NCI-H1694 treated with DMSO at 0.1 percent for 48 hours (cell line): ENCODE measurements at regions not wholly inside any gene's neighbourhood (a gene's known extent, or its start where the extent isn't known, plus 50 kb on each side); places are given as distances from the start of the nearest gene placed in this dataset.

Source experiments
- DNase-seq: peaks from one replicate; lab custom pipeline; 2025; lab: John Stamatoyannopoulos, UW

DNA sequence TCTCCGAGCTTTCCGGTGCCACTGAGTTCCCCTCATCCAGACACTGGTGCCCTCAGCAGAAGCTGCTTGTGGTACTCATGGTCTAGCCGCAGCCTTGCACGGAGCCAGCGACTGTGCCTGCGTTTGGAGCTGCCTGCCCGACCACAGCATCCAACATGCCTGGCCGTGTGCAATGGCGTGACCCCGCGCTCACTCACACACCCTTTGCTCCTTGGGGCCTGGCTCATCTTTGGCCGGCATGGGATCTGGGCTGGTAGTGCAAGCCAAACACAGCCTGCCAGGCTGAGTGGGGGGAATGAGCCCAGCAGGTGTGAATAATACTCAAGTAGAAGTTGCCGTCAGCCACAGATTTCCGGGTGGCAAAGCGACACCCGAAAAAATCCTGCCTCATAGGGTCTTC lies 1178.7 kb upstream of the GBE1 start:
- no peak for DNase-seq

DNA sequence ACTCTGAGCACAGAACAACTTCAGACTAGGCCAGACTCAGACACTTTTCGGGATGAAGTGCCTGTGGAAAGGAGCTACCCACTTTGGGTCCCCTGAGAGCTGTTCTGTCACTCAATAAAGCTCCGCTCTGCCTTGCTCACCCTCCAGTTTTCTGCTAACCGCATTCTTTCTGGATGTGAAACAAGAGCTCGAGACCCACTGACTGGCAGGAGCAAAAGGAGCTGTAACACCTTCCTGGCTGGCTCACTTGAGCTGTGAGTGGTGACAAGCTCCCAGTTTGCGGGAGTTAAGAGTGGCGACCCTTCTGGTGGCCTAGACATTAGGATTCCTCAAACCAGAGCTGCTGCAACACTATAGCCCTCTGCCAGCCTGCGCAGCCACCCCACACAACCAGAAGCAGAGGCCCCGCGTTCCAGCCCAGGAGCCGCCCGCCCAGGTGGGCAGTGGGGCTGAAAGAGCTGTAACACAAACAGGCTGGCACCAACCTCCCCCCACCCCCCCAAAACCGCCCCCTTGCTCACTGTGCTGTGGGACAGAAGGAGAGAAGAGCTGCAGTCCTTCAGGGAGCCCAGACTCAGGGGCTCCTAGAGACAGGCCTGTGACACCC lies 1178.1 kb upstream of the GBE1 start:
- no peak for DNase-seq

DNA sequence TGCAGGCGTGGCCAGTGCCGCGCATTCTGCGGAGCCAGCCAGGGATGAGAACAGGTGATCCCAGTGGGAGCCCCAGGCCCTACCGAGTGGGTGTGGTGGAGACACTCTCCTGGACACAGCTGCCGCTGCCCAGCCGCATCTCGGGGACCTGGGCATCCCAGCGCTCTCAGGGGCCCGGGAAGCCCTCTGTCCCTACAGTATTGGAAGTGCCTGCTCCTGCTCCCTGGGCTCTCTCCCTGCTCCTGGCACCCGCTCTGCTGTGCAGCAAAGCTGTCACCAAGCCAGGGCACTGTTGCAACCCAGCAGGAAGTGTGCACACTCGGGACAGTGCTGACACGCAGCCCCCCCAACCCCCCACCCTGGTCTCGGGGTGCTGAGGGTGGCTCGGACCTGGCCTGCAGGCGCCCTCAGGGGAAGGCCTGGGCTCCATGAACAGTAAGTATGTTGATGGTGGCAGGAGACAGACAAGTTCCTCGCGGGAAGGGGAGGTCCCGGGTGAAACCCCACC lies 1177.4 kb upstream of the GBE1 start:
- no peak for DNase-seq

DNA sequence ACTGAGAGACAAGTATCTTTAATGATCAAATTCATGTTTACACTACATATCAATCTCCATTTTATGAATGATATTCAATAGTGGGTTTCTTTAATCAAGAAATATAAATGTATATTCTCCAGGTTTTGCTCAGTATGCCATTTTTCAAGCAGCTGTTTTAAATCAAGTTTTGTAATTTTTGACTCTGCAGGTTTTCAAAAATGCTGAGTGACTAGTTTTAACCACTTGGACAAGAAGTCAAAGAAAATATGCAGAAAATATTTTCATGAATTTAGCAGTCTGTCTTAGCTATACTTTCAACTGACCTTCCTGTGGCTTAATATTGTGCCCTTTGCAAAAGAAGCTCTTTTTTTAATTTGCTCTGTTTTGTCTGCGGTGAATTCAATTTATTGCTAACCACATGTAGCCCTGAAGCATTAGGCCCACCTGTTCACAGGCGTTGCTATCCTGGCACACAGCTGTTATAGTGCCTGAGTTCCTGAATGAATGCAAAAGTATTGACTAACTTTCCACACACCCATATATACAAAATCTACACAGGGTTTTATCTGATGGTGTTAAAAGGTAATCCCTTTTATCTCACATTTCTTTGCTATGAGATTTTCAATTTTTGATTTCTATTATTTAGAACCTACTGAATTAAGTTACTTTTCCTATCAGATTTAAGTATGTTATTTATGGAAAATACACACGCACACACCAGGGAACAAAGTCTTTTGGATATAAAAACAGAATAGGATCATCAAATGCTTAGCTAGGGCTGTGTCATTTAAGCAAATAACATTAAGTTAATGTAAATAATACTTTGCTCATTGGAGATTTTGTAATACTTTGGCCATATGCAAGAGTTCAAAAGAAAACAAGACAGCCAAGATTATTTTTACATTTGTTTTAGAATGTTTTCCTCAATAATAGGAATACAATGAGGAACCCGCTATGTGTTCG lies 1166.1 kb upstream of the GBE1 start:
- DNase-seq, result no peak

DNA sequence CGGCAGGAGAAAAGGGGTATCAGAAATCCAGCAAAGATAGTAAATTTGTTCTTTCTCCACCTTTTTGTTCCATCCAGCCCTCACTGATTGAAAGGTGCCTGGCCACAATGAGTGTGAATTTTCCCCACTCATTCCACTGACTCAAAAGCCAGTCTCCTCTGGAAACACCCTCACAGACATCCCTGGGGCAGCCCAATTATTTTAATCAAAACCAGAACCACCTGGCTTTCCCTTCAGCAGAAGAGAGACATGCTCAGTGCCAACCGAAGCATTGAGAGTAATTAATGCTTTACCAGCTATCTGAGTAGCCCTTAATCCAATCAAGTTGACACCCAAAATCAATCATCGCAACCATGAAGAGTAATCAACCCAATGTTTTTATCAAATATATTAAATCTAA lies 1129.6 kb upstream of the GBE1 start:
- DNase-seq, result no peak

DNA sequence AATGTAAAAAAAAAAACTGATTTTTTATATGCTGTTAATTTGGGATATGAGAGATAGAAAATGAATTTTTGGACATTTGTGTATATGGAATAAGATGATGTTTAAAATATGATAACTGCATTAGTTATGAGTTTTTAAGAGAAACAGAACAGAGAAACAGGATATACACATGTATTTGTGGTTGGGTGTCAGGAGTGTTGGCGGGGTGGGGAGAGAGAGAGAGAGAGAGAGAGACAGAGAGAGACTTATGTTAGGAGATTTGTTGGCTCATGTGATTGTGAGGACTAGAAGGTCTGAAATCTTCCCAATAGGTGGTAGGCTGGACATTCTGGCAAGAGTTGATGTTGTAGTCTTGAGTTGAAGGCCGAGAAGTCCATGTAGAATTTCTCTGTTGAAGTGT lies 1121.6 kb upstream of the GBE1 start:
- DNase-seq, result no peak

DNA sequence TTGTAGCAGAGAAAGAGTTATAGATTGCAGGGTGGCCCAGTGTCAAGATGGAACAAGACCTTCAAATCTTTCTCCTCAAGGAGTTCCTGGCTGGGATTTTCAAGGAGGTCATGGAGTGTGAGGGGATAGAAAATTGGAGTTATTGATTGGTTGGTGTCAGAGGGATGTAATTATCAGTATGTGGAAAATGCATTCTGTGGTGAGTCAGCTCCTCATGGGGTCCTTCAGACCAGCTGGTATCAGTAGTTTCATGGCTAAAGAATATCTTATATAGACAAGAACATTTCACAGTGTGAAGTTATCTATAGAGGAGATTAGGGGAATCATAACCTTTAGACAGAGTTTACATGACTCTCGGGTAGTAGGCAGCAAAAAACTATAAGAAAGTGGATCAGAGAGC lies 1114.0 kb upstream of the GBE1 start:
- DNase-seq, result no peak

DNA sequence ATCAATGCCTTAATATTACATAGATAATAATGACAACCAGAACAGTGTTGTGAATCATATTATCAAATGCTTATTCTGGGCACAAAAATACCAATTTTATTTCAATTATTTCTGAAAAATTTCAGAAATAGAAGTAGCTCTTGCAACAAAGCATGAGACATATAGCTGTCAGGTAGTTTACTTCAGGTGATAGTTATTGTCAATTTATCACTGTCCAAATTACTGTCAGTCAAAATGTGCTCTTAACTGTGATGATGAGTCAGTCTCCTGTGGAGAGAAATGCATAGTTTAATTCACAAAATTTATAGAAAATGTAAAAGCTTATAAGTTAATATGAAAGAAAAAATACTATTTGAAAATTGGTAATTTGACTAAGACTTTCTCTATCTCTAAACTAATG lies 1078.4 kb upstream of the GBE1 start:
- no peak for DNase-seq

DNA sequence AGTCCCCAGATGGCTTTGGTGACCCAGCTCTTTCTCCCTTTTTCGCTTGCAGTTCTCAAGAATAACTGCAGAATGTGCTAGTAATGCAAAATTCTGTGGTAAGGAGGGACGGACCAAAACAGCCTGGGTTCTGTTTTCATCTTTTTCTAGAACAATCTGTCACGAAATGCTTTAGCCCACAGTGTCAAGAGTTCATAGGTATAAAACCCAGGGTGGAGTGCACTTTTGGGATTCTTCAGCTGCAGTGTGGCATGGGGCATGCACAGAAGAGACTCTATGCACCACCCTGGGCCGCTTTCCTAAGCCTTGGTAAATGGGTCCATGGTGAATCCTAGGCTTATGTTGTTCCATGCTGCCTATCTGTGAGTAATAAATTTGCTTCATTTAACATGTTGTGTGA lies 1072.7 kb upstream of the GBE1 start:
- no peak for DNase-seq

DNA sequence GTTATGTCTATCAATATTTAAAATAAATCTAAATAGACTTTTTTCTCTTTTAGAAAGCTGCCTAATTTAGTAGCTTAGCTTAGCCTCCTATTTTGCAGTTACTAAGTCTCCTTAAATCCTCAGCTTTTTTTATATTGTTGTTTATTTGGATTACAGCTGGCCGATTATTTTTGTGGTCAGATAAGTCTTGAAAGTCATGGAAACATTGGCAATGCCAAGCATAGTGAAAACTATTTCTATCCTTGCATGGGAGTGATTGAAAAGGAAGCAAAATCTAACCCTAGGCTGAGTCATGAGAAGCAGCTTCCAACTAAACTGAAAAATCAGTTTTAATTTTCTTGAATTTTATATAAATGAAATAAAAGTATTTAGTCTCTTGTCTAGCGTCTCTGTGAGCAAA lies 1063.0 kb upstream of the GBE1 start:
- DNase-seq, result no peak

DNA sequence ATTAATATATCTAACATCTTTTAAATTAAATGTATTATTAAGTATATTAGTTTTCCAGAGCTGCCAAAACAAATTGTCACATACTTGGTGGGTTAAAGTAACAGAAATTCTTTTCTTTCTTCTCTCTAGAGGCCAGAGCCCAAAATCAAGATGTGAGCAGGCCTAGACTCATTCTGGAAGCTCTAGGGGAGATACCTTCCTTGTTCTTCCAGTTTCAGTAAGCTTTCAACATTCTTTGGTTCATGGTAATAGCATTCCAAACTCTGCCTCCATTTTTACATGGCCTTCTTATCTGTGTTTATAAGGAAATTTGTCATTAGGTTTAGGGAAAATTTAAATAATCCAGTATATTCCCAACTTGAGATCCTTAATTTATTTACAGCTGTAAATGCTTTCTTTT lies 1054.6 kb upstream of the GBE1 start:
- DNase-seq, result no peak

DNA sequence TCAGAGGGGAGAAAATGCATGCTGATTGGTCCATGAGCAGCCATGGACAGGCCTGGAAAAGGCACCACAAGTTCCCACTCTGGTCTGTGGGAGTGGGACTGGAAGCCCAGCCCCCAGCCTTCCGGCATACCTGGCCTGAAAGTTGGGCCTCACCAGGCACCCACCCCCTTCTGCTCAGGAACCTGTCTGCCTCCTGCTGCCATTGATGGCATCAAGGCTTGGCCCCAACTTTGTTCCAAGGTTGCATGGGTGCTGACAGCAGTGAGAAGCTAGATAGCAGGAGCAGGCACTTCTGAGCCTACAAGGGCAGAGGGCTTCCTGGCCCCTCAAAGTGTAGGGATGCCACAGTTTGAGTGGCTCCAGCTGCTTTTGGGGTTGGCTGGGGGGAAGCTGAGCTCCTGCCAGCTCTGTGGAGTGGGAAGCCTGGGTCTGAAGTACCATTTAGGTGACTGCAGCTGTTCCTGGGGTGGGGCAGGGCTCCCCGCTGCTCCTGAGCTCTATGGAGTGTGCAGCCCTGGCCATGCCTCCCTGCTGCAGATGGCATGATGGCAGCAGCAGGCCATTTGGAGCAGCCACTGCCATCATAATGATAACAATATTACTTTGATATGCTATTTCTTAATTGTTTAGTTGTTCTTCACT lies 1054.1 kb upstream of the GBE1 start:
- DNase-seq, result no peak

DNA sequence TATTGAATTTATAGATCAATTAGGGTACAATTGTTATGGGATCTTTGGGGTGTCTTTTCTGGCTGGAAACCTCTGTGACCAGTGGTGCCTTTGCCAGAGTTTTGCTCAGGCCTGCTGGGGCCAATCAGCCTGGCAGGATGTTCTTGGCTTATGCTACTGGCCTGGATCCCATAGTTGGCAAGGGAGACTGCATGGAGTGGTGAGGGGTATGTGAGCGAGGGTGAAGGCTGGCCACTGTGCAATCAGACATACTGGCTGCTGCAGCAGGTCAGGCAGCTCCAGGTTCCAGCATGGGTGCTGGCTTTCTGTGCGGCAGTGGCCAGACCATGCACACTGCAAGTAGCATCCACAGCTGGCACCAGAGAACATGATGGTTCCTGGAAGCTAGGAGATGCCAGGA lies 1053.2 kb upstream of the GBE1 start:
- DNase-seq, result no peak

DNA sequence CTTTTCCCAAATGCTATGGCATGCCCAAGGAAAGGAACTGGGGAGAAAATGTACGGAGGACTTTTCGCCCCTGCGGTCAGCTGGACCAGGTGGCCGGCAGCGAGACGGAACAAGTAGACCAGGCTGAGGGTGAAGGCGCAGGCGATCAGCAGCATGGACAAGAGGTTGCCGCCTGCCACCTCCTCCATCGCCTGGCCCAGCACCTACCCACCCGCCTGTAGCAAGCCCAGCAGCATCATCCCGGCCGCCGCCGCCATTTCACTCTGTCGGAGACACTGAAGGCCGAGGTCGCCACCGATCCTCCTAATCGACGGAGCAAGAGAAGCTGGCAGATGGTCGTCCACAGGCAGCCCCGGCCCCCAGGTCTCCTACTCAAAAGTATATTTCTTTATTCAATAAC lies 1046.3 kb upstream of the GBE1 start:
- no peak for DNase-seq

DNA sequence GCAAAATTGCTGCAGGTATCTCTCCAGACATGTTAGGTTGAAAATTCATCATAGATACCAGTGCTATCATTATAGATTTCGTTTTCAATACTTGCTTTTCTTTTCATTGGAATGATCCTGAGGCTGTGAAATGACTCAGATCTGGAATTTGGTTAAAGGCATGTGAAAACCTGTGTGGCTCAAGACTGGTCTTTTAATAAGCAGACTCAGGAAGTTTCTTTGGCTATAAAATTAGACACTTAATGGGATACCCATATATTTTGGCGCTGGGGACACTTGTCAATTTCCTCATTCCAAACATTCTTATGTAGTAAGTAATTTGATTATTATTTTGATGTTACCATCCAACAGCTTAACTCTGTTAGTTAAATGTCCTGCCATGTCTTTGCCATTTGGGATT lies 1041.1 kb upstream of the GBE1 start:
- no peak for DNase-seq

DNA sequence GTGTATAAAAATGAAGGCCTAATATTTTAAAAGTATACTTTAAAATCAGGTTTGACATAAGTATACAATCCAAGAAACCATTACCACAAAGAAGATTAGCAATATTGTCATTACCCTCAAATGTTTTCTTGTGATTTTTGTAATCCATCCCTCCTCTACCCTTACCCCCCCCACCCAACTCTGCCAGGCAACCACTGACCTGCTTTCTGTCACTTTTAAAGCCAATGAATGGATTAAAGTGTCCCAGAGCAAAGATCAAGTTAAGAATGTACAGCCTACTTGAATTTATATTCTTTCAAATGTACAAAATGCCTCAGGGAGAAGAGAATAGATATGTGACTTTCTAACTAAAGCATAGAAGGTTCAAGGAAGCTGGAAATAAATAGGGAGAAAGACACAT lies 1038.8 kb upstream of the GBE1 start:
- DNase-seq, result no peak

DNA sequence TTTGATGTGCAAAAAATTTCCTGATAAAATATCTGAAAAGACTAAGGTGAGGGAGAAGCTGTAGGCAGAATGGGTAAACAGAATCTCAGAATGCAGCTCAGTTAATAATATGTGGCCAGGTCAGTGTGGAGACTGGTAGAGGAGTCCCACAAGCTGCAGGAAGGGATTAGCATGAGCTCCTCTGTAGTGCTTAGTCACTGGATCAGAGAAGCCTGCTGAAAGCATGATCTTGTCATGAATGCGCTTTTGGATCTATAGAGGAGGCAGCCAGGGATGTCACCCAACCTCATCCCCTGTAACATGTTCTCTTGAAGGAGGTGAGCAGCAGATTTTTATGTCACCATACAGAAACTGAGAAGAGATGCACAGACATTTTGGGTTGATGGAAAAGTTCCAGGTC lies 1035.3 kb upstream of the GBE1 start:
- no peak for DNase-seq

DNA sequence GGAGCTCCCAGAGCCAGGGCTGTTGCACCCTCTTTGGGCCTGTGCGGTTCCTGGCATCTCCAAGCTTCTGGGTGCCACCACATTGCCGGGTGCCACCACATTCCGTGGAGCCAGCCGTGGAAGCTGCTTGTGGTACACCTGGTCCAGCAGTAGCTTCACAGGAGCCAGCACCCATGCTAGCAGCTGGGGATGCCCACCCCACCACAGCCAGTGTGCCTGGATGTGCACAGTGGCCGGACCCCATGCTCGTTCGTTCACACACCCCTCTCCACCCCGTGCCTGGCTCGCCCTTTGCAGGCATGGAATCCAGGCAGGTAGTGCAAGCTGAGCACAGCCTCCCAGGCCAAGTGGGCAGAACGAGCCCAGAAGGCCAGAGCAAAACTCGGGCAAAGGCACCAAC lies 1029.8 kb upstream of the GBE1 start:
- no peak for DNase-seq

DNA sequence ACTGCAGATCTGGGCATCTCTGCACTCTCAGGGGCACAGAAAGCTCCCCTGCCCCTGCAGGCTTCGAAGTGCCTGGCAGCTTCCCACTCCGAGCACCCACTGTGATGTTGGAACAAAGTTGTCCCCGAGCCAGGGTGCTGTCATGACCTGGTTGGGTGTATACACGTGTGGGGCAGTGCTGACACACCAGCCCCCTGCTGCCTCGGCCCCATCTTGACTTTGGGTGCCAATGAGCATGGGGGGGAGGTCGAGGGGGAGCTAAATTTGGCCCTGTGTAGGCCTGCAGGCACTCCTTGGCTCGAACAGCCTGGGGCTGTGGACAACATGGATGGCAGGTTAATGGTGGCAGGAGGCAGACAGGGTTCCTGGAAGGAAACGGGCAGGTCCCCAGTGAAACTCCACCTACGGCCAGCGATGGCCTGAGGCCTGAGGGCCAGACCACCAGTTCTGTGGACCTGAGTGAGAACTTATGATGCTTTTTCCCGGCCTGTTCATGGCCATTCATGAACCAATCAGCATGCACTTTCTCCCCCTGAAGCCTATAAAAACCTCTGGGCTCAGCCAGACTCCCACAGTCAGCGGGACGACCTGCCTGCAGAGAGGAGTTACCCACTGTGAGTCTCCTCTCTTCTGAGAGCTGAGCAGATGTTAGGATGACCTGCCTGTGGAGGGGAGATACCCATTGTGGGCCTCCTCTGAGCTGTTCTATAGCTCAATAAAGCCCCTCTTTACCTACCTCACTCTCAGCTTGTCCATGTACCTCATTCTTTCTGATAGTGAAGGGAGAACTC lies 1029.1 kb upstream of the GBE1 start:
- DNase-seq, result no peak

DNA sequence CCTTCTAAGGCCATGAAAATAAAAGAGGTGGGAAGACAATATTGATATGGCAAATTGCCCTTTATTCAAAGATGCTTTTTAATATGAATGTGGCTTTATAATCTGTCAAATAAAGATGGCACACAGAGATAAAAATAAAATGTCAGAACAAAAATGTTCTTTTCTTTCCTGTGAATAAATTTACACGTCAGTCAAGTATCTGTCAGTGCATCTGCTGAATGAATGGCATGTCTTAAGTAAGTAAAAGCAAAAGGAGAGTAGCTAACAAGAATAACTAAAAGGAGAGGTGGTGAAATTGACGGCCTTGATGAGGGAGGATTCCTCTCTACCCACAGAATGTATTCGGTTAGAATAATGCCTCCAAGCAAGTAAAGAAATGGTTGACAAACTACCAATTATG lies 1021.7 kb upstream of the GBE1 start:
- DNase-seq, result no peak

DNA sequence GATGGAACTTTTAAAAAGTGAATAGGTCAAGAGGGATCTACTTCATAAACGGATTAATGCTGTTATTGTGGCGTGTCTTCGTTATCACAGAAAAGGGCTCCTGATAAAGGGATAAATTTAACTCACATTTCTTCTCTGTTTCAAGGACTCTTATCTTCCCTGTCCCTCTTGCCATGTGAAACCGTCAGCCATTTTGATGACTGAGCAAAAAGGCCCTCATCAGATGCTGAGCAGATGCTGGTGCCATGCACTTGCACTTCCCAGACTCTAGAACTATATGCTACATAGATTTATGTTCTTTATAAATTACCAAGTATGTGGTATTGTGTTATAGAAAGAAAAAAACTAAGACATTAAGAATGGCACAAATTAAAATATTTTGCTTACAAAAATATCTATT lies 1011.8 kb upstream of the GBE1 start:
- no peak for DNase-seq

DNA sequence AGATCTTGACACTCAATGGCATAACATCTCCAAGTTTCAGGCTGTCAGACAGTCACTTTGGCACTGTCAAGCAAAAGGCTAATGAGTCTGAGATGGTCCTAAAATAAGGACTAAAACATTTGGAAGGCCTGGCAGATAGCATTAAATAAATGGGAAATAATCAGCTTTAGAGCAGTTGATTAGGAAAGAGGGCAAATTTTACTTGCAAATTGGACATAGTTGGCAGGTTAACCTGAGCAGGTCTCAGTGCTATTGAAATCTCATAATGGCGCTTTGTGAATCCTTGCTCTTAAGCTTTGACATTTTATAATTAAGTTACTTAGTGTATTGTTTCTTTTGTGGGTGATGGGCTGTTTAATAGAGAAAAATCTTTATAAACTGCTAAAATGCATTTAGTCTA lies 1003.1 kb upstream of the GBE1 start:
- DNase-seq, result no peak
